SK-N-SH (cell line): ENCODE measurements at regions not wholly inside any gene's neighbourhood (a gene's known extent, or its start where the extent isn't known, plus 50 kb on each side); places are given as distances from the start of the nearest gene placed in this dataset.

Experiments used
- EP300 ChIP-seq, 2 experiments: IDR thresholded peaks; 2 replicates each; pipeline versions ENCODE4 v1.4.0 to v1.6.1; 2012; ENCODE audit warnings: borderline replicate concordance in 1 of 2, low read depth in 1 of 2, low read length in 1 of 2
- TF ChIP-seq, protein P1 (sequence below): fragments of 150-350 bp; IDR thresholded peaks from 2 replicates; pipeline ENCODE4 v1.6.1; 2017; ENCODE audit warnings: antibody characterized with exemption, low read length, low read depth, borderline replicate concordance

DNA sequence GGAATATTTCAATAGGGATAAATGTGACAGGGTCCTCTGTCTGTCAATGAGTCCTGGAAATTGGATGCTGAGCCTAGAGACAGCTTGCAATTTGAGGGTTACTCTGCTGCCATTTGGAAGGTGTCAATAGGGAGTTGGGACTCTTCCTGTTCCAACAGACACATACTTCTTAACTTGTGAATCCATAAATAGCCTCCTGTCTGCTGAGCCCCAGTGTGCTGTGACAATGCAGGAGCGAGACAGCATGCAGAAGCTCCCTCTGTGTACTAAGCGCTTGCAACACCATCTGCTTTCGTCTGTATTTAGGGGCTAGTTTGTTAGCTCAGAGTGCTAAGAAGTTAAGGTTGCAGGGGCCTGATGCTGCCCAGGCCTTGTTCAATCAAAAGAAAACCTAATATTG, 58.5 kb upstream of the GPR12 start:
- TF ChIP-seq EP300 (IDR thresholded peaks at IDR 0.05; ENCODE audit: borderline replicate concordance in 1 of 2, low read depth in 1 of 2, low read length in 1 of 2), result no peak
- TF ChIP-seq, protein P1, sequence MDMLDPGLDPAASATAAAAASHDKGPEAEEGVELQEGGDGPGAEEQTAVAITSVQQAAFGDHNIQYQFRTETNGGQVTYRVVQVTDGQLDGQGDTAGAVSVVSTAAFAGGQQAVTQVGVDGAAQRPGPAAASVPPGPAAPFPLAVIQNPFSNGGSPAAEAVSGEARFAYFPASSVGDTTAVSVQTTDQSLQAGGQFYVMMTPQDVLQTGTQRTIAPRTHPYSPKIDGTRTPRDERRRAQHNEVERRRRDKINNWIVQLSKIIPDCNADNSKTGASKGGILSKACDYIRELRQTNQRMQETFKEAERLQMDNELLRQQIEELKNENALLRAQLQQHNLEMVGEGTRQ, result no peak
